Urinary bladder (tissue), 3 donors: ENCODE measurements at regions not wholly inside any gene's neighbourhood (a gene's known extent, or its start where the extent isn't known, plus 50 kb on each side); places are given as distances from the start of the nearest gene placed in this dataset.

Experiments used
- DNase-seq: peaks from one replicate; pipeline ENCODE4 v3.0.0-alpha.2; 2015; ENCODE audit errors: extremely low spot score
- H3K27ac ChIP-seq: one replicate; pipeline ENCODE4 v1.5.1; 2013; ENCODE audit warnings: low read depth, mild to moderate bottlenecking, moderate library complexity
- H3K36me3 ChIP-seq: one replicate; pipeline ENCODE4 v1.6.1; 2013; ENCODE audit warnings: mild to moderate bottlenecking, moderate library complexity; ENCODE audit not compliant: insufficient read depth
- H3K4me1 ChIP-seq: one replicate; pipeline ENCODE4 v1.6.1; 2013; ENCODE audit warnings: mild to moderate bottlenecking, moderate library complexity; ENCODE audit not compliant: insufficient read depth
- H3K4me3 ChIP-seq: one replicate; pipeline ENCODE4 v1.5.1; 2013; ENCODE audit warnings: low read depth, low read length
- WGBS: extraction: QIAGEN DNeasy Blood & Tissue Kit; methylation state at CpG from one replicate; pipeline ENCODE4 v1.1.7; 2013; 5-methylcytosine and 5-hydroxymethylcytosine counted together
- donor health status: healthy with polysubstance abuse.
- donor health status: healthy.

DNA sequence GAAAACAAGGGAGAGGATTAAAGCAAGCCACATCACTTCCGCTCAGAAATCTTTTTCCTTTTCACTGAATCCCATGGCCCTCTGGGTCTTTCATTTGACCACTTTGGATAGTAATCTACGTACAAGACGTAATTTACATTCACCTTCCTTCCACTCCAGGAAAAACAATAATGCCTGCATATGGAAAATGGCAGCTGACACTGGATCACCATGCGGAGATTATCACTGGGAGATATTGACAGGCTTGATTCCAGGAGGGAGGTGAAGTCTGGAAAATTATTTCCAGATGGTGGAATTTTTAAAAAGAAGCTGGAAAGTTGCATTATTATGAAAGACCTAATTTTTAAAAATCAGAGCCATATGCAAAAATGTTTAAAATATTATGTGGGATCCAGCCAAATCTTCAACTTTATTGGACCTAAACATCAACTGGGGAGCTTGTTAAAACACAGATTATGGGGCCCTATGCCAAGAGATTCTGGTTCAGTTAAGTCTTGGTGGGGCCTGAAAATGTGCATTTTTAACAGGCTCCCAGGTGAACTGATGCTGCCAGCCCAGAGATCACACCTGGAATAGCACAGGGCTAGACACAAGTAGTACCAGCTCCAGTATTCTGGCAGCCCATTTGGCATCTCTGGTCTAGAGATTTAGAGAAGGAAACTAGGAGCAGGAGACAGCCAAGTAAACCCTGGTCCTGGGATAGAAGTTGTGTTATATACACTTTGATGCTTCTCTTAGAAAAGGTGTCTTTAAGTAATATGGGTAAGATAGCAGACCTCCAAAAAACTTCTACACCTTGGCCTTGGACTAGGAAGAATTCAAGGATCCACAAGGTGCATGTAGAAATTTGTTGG is 290.3 kb upstream of the LDB2 start:
- Histone ChIP-seq H3K36me3 (no peaks in the 10 kb centered on the region), H3K27ac (no peak overlapping the region), H3K4me3 (no peak overlapping the region), H3K4me1 (no peaks in the 10 kb centered on the region)
- DNase-seq, result no peak
- 89% methylated on average over 4 of the region's 4 CpGs for WGBS

DNA sequence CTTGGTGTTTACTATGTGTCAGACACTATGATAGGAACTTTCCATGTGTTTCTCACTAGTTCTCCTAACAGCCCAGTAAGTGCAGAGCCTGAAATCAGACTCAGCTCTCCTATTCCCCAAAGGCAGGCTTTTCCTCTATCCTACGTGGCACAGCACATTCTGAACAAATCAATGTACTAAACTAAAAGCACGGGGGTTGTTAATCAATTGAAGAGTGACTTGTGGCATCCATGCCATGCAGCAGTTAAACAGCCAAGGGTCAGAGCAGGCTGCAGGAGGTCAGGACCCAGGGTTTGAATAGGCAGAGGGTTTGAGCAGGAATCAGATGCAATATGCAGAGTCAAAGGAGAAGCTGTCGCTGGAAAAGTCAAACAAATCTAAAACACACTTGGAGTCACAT is 289.7 kb upstream of the LDB2 start:
- Histone ChIP-seq H3K36me3 (no peaks in the 10 kb centered on the region), H3K4me1 (no peaks in the 10 kb centered on the region), H3K27ac (no peak overlapping the region), H3K4me3 (no peak overlapping the region)
- 62% methylated on average over 3 of the region's 3 CpGs for WGBS
- no peak for DNase-seq

DNA sequence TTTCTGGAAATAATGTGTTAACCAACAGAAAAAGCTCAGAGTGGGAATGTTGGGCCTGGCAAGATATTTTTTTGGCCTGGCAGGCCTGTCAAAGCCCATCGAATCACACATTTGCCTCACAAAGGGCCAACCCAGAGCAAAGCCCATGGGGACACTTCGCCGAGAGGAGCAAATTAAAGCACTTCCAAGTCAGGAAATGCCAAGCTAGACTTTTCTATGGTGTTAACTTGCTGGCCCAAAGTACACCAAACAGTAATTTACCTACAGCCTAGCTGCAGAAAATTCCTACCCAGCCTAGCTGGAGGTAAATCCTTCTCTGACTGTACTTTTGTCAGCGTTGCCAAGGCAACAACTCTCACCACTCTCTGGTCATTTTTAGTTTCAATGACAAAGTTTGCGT is 288.6 kb upstream of the LDB2 start:
- no peak for DNase-seq
- no peaks in the 10 kb centered on the region for H3K4me1 ChIP-seq
- H3K4me3 ChIP-seq, result no peak overlapping the region
- H3K27ac ChIP-seq, result no peak overlapping the region
- 90% methylated on average over 5 of the region's 5 CpGs for WGBS
- H3K36me3 ChIP-seq, result no peaks in the 10 kb centered on the region

DNA sequence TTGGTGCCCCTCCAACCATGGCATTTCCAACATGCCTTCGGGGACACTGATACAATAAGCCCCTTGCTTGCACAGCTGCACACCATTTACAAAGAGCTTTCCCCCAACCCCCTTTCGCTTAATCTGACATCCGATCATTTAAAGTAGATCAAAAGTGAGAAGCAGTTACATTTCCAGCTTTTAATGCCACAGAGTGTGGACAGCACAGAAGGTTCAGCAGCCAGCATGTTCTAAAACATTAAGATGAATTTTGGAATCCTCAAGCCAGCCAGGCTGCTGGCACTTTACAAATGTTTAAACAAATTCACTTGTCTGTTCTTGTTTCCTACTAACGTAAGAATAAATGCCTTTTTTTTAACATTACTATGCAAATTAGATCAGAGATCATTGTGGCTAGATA is 284.4 kb upstream of the LDB2 start:
- Histone ChIP-seq H3K36me3 (no peaks in the 10 kb centered on the region), H3K4me3 (no peak overlapping the region), H3K27ac (no peak overlapping the region), H3K4me1 (no peaks in the 10 kb centered on the region)
- no peak for DNase-seq
- 79% methylated on average over 4 of the region's 4 CpGs for WGBS

DNA sequence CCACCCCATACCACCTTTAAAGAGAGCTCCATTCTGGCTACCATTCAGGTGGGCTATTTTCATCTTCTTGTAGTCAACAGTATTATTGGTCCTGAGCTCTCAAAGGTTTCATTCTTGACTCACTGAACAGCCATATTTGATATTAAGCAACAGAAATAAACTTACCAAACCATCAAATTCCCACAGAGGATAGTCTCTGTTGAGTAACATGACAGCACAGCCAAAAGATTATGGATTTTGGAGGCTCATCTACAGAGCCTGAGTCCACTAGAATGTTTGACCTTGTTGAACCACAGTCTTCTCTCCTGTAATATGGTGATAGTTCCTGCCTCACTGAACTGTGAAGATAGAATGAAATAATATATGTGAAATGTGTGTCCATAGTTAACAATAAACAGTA is 276.3 kb upstream of the LDB2 start:
- no peak for DNase-seq
- no peaks in the 10 kb centered on the region for H3K36me3 ChIP-seq
- no peaks in the 10 kb centered on the region for H3K4me1 ChIP-seq
- H3K27ac ChIP-seq, result no peak overlapping the region
- no peak overlapping the region for H3K4me3 ChIP-seq

DNA sequence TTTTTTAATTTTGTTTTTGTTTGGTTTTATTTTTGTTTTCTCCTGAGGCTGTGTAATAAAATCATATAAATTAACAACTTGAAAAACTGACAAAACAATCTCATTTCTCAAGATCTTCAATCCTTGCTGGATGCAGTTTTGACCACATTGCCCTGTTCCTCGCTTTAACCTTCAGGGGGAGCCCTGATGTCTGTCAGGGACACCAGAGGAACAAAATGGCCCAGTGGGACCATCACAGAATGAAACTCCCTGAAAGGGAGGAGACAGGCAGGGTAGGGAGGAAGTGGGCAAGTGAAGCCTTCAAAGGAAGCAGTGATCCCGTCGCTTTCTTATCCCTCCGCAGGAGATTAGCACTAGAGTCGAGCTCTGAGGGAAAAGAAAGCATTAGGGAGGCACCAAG is 274.9 kb upstream of the LDB2 start:
- no peak for DNase-seq
- WGBS, result 72% methylated on average over 5 of the region's 5 CpGs
- no peaks in the 10 kb centered on the region for H3K4me1 ChIP-seq

DNA sequence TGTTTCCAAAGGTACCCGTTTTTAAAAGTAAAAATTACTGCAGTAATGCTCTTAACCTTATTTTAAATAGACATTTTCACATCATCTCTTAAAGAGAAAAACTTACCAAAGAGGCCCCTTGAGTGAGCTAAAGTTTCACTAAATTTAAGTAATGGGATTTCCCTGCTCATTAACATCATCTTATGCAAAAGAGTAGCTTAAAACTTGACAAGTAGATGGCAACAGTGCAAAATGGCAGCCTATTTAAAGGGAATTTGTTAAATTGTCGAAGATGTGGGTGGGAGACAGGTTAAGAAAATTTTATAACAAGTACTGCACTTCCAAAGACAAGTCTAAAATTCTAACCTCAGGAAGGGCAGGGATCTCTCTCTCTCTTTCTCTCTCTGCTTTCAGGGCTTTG is 271.7 kb upstream of the LDB2 start:
- H3K36me3 ChIP-seq, result no peaks in the 10 kb centered on the region
- H3K27ac ChIP-seq, result no peak overlapping the region
- no peak for DNase-seq
- H3K4me1 ChIP-seq, result no peaks in the 10 kb centered on the region
- 74% methylated on average over 2 of the region's 2 CpGs for WGBS
- H3K4me3 ChIP-seq, result no peak overlapping the region

More for the DNA sequence above, 274.9 kb upstream of the LDB2 start:
- no peak overlapping the region for H3K4me3 ChIP-seq
- H3K27ac ChIP-seq, result no peak overlapping the region
- H3K36me3 ChIP-seq, result no peaks in the 10 kb centered on the region

DNA sequence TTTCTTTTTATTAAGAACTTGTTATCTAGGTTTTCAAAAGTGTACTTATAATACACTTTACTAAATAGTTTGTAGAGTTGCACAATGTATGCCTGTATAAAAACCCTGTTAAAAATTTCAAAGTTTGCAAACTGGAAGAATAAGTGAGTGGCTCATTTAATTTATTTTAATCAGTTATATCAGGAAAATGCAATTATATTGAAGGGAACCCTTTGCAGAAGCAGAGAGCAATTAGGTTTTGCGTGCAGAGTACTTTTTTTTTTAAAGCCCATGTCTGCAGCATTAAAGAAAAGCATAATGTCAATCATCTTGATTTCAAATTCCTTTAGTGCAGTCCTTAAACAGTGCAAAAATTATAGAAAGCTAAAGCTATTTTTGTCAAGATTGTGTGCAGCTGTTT is 271.3 kb upstream of the LDB2 start:
- 89% methylated on average over 1 of the region's 1 CpG for WGBS
- no peaks in the 10 kb centered on the region for H3K36me3 ChIP-seq
- H3K4me3 ChIP-seq, result no peak overlapping the region
- no peaks in the 10 kb centered on the region for H3K4me1 ChIP-seq
- no peak overlapping the region for H3K27ac ChIP-seq
- DNase-seq, result no peak

DNA sequence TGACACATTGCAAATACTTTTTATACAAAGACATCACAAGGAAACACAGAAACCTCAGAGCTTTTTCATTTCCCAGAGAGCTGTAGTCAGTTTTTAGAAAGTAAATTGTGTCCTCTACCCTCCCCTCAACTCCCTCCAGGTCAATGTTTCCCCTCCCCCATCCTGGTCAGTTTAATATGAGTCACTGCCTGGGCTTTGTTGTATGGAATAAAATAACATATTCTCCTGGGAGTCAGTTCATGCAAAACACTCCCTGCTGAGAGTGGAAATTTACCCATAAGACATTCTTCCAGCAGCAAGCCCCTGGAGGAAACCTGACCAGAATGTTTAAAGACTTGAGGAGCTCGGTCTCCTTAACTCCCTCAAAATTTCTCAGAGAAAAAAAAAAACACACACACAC is 270.1 kb upstream of the LDB2 start:
- Histone ChIP-seq H3K27ac (no peak overlapping the region), H3K4me3 (no peak overlapping the region), H3K36me3 (no peaks in the 10 kb centered on the region), H3K4me1 (no peaks in the 10 kb centered on the region)
- 58% methylated on average over 1 of the region's 1 CpG for WGBS
- no peak for DNase-seq

DNA sequence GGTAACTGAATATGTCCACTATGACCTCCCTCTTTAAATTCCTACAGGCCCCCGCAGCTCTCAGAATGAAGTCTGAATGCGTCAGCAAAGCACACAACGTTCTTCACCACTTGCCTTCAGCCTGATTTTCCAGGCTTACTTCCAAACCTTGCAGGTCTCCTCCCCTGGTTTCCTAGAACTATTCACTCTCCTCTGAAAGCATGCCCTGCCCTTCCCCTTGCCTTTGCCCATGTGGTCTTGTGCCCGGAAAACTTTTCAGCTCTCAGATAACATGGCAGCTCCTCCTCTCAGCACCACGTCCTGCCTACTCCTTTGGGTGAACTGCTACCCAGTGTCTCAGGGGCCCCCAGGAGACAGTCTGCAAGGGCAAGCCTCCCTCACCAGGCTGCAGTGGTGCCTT is 268.5 kb upstream of the LDB2 start:
- 57% methylated on average over 5 of the region's 5 CpGs for WGBS

DNA sequence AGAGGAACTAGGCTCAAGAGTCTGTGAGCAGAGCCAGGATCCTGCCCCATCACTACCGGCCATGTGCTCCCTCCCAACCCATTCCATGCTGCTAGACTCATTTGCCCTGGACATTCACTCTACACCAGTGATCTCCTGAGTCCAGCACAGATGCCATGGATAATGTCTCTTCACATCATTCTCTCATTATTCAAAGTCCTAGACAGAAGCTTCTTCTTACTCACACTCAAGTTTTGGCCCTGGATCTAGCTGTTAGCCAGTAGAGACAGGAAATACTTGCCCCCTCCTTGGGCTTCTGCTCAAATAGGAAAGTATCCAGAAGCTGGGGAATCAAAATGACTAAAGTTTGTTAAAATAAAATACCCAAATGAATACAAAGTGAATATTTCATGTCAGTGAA is 266.8 kb upstream of the LDB2 start:
- Histone ChIP-seq H3K36me3 (no peaks in the 10 kb centered on the region), H3K27ac (no peak overlapping the region), H3K4me3 (no peak overlapping the region), H3K4me1 (no peaks in the 10 kb centered on the region)
- DNase-seq, result no peak
- WGBS, result 98% methylated on average over 1 of the region's 1 CpG

More for the DNA sequence above, 268.5 kb upstream of the LDB2 start:
- no peak for DNase-seq
- Histone ChIP-seq H3K27ac (no peak overlapping the region), H3K4me1 (no peaks in the 10 kb centered on the region), H3K4me3 (no peak overlapping the region), H3K36me3 (no peaks in the 10 kb centered on the region)

DNA sequence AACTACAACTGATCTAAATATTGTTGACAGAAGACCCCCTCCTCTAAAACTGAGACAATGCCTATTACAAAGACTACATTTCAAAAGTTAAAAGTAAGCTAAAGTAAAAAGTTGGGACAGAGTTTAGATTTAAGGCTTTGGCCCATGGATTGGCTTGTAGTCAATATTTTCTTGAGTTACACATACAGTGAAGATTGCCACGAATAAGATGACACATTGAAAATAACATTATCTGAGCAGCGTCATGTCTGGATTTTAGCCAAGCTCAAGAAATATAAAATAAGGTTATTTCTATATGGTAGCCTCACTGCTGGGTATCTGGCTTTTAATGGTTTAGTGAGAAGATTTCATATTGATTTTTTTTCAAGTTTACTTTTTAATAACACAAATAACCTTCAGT is 266.2 kb upstream of the LDB2 start:
- Histone ChIP-seq H3K27ac (no peak overlapping the region), H3K36me3 (no peaks in the 10 kb centered on the region), H3K4me1 (no peaks in the 10 kb centered on the region), H3K4me3 (no peak overlapping the region)
- DNase-seq, result no peak
- WGBS, result 58% methylated on average over 2 of the region's 2 CpGs

DNA sequence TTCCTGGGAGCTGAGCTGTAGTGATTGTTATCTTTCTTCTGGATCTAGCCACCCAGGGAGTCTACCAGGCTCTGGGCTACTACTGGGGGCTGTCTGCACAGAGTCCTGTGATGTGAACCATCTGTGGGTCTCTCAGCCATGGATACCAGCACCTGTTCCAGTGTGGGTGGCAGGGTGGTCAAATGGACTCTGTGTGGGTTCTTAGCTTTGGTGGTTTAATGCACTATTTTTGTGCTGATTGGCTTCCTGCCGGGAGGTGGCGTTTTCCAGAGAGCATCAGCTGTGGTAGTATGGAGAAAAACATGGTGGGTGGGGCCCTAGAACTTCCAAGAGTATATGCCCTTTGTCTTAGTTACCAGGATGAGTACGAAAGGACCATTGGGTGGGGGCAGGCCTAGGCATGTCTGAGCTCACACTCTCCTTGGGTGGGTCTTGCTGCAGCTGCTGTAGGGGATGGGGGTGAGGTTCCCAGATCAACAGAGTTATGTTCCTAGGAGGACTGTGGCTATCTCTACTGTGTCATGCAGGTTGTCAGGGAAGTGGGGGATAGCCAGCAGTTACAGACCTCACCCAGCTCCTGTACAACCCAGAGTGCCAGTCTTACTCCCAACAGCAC is 264.8 kb upstream of the LDB2 start:
- 90% methylated on average over 3 of the region's 3 CpGs for WGBS
- no peak overlapping the region for H3K4me3 ChIP-seq
- H3K36me3 ChIP-seq, result no peaks in the 10 kb centered on the region
- no peak for DNase-seq
- H3K27ac ChIP-seq, result no peak overlapping the region
- H3K4me1 ChIP-seq, result no peaks in the 10 kb centered on the region

DNA sequence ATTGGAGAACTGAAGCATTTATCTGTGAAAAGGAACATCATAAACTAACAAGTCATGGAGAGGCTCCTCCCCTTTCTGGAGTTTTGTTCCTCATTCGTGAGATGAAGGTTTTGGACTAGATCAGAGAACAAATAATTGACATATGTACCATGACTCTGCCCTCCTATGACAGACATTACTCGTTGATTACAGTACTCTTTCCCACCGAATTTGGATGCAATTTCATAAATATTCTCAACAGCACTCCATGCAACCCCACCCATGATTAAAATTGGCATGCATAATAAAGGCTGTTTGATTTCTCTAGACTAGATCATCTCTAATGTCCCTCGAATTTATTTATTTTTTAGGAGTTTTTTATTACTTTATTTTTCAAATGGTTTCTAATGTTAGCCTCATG is 258.9 kb upstream of the LDB2 start:
- DNase-seq, result no peak
- Histone ChIP-seq H3K4me3 (no peak overlapping the region), H3K27ac (no peak overlapping the region), H3K36me3 (no peaks in the 10 kb centered on the region), H3K4me1 (no peaks in the 10 kb centered on the region)
- WGBS, result 66% methylated on average over 4 of the region's 4 CpGs
